HG03342 (cell line): ENCODE measurements at regions not wholly inside any gene's neighbourhood (a gene's known extent, or its start where the extent isn't known, plus 50 kb on each side); places are given as distances from the start of the nearest gene placed in this dataset.
"Not testable (repeated sequence)": the region's sequence is repeated elsewhere in the genome, so short reads cannot be mapped to it uniquely, and the experiment has no call there.

ENCODE experiments used
- ATAC-seq: cut with Tn5 transposase; IDR thresholded peaks from one replicate; pipeline ENCODE4 v1.9.1; 2021; ENCODE audit warnings: mild to moderate bottlenecking, moderate library complexity; ENCODE audit not compliant: unreplicated experiment

- ATAC-seq = not testable (repeated sequence)
Observed at GRCh38 chr15:38852188-38852587, 287.6 kb upstream of the RASGRP1 start.

DNA sequence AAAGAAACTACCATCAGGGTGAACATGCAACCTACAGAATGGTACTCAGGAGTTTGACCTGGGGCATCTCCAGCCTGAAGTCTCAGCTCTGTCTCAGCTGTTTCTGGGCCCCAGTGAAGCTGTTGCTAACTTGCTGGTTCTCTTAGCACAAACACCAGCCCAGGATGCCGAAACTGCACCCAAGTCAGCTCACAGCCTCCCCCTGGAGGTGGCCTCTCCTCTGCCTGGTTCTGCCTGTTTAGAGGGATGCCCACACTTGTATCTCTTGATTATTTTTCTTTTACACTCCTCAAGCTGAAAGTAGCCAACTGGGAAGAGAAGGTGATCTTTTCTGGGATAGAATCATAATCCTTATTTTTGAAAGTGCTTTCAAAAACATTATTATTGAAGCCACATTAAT, 289.0 kb upstream of the RASGRP1 start:
- ATAC-seq = no peak

GRCh38 chr15:38854506-38854905, 289.9 kb upstream of the RASGRP1 start:
- ATAC-seq = no peak

- no peak for ATAC-seq
Observed at GRCh38 chr15:38857814-38858213, 293.2 kb upstream of the RASGRP1 start.

DNA sequence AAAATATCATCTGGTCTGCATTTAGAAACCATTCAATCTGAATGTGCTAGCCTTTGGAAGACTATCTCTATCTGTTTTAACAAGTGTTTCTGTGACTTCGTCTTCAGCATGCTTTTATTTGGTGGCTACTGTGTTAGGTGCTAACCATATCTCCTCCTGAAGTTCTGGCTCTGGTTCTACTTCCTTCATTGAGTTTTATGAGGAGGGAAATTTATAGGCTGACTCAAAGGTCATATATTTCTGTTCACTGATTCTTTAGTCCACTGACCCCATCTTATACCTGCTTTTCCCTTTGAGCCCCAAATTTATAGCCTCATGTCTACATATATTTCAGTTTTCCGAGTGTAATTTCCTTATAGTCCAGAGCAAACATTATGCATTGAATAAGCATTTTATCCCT, 295.0 kb upstream of the RASGRP1 start:
- ATAC-seq = no peak

DNA sequence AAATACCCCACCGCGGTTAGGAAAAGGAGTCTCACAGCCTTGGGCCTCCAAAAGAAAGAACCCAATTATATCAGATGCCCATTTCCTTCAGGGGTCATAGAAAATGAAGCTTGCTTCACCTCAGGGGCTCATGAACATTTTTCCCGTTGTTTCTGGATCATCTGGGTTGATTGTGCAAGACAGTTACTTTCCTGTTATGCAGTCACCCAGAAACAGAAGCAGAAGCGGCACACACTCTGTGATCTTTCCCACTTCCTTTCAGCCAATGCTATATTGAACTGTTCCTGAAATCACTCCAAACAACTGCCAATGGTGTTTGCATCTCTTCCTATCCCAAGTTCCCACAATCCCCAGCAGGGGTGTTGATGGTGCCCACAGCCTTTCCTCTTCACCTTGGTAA, 295.6 kb upstream of the RASGRP1 start:
- no peak for ATAC-seq

- no peak for ATAC-seq
Observed at GRCh38 chr15:38860674-38861073, 296.1 kb upstream of the RASGRP1 start.

- ATAC-seq = no peak
Observed at GRCh38 chr15:38861108-38861507, 296.5 kb upstream of the RASGRP1 start.

DNA sequence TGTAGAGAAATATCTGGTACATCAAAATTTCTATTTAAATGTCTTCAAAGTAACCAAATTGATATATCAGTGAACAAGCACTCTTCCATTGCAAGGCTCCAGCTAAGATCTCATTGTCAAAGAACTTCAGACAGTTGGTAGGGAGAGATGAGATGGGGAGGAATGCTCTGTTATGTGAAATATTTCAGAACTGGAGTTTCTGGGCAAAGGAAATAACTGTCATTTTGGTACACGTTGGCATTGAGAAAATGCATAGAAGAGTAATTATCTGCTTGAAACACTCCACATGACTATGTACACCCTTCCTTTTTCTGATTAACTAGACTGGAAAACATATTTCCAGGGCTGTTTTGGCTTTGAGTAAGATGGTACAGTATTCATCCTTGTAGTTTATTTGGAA, 297.5 kb upstream of the RASGRP1 start:
- ATAC-seq = no peak

- ATAC-seq = no peak
Observed at GRCh38 chr15:38863381-38863780, 298.8 kb upstream of the RASGRP1 start.

DNA sequence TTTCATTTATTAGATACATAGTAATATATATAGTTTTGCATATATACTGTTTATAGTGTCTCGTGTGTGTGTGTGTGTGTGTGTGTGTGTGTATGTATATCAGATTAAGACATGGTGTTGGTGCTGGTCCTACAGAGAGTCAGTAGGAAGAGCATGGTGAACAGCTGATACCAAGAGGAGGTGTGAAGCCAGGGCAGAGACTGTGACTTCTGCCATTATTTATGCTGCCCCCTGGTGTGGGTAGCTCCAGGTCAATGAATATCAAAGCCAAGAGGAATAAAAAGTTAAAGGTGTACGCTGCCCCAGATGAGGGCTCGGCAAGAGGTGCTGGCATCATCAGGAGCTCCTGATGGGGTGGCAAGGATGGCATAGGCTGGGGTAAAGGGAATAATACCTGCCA, 299.5 kb upstream of the RASGRP1 start:
- ATAC-seq = no peak

DNA sequence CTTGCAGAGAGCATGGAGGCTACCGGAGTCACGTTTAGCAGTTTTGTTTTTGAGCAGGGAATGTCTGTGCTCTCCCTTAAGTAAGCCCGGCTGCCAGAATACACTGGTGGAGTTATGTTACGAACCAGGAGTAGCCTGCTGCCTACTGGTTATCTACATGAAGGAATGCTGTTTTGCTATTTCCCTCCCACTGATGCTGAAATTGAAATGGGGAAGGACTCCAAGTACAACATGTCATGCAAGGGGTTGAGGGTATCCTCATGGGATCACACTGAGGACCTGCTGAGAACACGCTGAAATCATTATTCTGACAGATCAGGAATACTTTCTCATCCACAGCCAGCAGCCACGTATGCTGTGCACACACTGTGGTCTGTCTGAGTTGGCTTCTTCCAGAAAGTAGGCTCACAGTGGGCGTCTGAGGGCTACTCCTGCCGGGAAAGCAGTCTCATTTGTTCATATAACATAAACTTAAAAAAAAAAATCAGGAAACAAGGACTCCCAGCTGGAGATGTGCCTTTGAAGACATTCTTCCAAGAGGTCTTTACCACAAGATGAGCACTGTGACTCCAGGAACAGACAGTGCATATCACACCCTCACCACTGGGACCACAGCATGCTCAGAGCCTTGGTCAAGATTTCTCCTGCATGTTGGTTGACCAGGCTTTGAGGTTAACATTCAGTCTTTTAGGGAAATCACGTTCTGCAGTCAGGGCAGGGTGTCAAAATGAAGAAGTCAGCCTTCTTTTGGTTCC, 300.4 kb upstream of the RASGRP1 start:
- no peak for ATAC-seq

DNA sequence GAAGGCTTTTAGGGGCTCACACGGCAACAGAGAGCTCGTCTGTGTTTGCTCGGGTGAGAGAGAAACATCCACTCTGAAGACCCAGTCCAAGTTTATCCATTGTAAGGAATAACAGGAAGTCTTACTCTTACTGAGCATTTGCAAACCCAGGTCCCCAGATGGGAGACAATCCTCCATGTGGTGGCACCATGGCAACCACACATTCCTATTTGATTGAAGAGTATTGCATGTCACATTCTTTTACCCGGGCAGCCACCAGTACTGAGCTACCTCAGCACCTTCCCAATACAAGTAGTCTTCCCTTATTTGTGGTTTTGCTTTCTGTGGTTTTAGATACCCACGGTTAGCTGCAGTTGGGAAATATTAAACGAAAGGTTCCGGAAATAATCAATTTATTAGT, 302.9 kb upstream of the RASGRP1 start:
- ATAC-seq = no peak

- no peak for ATAC-seq
Observed at GRCh38 chr15:38868326-38869114, 303.9 kb upstream of the RASGRP1 start.

GRCh38 chr15:38871638-38872037, 307.0 kb upstream of the RASGRP1 start:
- ATAC-seq = no peak

GRCh38 chr15:38872732-38873131, 308.1 kb upstream of the RASGRP1 start:
- ATAC-seq = no peak

GRCh38 chr15:38873158-38873557, 308.5 kb upstream of the RASGRP1 start:
- no peak for ATAC-seq

GRCh38 chr15:38874464-38874863, 309.9 kb upstream of the RASGRP1 start:
- no peak for ATAC-seq

GRCh38 chr15:38876211-38876610, 311.6 kb upstream of the RASGRP1 start:
- ATAC-seq = no peak

- ATAC-seq = no peak
Observed at GRCh38 chr15:38876621-38877020, 312.0 kb upstream of the RASGRP1 start.

GRCh38 chr15:38877471-38877870, 312.9 kb upstream of the RASGRP1 start:
- ATAC-seq = no peak

- no peak for ATAC-seq
Observed at GRCh38 chr15:38878026-38878425, 313.4 kb upstream of the RASGRP1 start.
